ENCODE measurements at regions not wholly inside any gene's neighbourhood (a gene's known extent, or its start where the extent isn't known, plus 50 kb on each side); places are given as distances from the start of the nearest gene placed in this dataset.

- TF ChIP-seq, protein P1, sequence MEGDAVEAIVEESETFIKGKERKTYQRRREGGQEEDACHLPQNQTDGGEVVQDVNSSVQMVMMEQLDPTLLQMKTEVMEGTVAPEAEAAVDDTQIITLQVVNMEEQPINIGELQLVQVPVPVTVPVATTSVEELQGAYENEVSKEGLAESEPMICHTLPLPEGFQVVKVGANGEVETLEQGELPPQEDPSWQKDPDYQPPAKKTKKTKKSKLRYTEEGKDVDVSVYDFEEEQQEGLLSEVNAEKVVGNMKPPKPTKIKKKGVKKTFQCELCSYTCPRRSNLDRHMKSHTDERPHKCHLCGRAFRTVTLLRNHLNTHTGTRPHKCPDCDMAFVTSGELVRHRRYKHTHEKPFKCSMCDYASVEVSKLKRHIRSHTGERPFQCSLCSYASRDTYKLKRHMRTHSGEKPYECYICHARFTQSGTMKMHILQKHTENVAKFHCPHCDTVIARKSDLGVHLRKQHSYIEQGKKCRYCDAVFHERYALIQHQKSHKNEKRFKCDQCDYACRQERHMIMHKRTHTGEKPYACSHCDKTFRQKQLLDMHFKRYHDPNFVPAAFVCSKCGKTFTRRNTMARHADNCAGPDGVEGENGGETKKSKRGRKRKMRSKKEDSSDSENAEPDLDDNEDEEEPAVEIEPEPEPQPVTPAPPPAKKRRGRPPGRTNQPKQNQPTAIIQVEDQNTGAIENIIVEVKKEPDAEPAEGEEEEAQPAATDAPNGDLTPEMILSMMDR (IDR thresholded peaks at IDR 0.05; ENCODE audit: low read length) = no peak
- no peak for TF ChIP-seq EZH2 (IDR thresholded peaks at IDR 0.05; ENCODE audit: borderline replicate concordance, low read length)
Observed at GRCh38 chr9:107650321-107650720, 160.8 kb upstream of the KLF4 start.

Data from OCI-LY1 (cell line).